WI38 (cell line): ENCODE measurements at regions not wholly inside any gene's neighbourhood (a gene's known extent, or its start where the extent isn't known, plus 50 kb on each side); places are given as distances from the start of the nearest gene placed in this dataset.

Experiments used
- H3K4me3 ChIP-seq: 2 replicates; pipeline ENCODE4 v1.5.1; 2011; ENCODE audit warnings: low read depth, mild to moderate bottlenecking, control low read depth, low read length
- TF ChIP-seq, protein P1 (sequence below): IDR thresholded peaks from 2 replicates; pipeline ENCODE4 v1.5.1; 2012; ENCODE audit warnings: low read depth, mild to moderate bottlenecking, control low read depth, low read length

DNA sequence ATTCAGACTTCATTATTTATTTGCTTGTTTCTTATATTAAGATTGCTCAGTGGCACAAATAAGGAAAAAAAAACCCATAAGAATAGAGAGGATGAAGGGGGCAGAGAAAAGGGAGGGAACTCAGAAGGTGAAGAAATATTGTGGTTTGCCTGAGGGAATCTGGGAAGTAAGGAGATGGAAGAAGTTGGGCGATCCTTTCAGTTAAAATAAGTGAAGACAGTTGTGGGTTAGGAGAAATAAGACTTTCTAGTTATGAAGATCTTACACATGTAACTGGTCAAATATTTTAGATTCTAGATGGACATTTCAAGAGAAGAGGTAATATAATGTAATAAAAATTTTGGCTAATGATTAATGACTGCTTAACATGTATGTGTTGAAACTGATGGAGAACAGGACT lies 138.7 kb upstream of the LIMCH1 start:
- H3K4me3 ChIP-seq, result no peak overlapping the region
- TF ChIP-seq, protein P1, sequence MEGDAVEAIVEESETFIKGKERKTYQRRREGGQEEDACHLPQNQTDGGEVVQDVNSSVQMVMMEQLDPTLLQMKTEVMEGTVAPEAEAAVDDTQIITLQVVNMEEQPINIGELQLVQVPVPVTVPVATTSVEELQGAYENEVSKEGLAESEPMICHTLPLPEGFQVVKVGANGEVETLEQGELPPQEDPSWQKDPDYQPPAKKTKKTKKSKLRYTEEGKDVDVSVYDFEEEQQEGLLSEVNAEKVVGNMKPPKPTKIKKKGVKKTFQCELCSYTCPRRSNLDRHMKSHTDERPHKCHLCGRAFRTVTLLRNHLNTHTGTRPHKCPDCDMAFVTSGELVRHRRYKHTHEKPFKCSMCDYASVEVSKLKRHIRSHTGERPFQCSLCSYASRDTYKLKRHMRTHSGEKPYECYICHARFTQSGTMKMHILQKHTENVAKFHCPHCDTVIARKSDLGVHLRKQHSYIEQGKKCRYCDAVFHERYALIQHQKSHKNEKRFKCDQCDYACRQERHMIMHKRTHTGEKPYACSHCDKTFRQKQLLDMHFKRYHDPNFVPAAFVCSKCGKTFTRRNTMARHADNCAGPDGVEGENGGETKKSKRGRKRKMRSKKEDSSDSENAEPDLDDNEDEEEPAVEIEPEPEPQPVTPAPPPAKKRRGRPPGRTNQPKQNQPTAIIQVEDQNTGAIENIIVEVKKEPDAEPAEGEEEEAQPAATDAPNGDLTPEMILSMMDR, result no peak

DNA sequence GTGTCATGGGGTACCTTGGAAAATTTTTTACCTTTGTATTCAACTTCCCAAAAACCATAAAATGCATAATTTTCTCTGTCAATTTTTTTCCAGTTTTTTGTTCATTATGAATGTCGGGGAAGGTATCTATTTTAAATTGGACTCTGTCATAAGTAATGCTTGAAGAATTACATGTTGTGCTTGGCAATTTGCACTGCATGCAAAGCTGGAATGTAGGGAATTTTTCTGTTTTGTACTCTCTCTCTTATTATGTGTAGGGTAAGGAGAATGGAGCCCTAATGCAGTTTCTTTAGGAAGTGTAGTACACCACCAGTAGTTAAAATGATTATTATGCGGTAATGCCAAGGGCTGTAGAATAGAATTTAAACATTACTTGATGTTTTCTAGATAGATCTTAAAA lies 137.7 kb upstream of the LIMCH1 start:
- TF ChIP-seq, protein P1, result no peak
- H3K4me3 ChIP-seq, result no peak overlapping the region

DNA sequence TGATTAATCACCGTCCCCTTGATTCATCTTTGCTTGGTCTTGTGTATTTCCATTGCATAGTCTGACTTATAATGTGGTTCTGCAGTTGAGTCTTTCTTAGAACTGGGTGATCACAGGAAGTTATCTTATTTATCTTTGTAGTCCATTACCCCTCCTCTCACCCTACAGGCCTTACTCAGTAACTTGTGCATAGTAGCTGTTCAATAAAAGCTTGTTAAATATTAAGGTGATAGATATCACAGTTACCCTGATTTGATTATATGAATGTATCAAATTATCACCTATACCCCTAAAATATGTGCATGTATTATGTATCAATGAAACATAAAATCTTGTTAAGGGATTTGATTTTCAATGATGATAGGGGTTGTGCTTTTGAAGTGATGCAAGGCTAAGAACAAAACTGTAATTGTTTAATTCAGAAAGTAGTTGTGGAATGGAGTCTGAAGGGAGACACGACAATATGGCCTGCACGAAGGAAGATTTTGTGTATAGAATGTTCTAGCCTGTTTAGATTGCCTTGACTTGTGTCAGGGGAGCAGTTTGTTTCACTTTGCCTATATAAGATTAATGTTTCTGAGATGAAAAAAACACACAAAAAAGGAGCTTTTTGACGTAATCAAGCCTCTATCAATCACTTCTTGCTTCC lies 132.4 kb upstream of the LIMCH1 start:
- TF ChIP-seq, protein P1, result no peak
- H3K4me3 ChIP-seq, result no peak overlapping the region

DNA sequence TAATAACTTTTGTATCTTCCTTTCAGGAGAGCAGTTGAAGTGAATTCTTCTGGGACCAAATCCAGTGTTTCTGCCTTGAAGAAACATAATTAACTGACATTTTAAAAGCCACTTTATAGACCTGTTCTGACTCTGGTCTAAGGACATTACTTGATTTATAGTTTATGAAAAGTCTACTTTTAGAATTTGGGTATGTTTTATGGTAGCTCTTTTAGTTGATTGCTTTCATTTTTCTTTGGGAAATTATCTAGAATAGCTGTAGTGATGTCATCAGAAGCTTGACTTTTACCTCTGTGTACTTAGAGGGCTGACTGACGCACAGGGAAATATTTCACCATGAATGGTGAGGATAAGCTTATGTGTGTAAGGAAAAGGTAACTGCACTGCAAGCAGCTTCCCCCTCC lies 131.8 kb upstream of the LIMCH1 start:
- TF ChIP-seq, protein P1, result no peak
- no peak overlapping the region for H3K4me3 ChIP-seq

GRCh38 chr4:41408150-41408549 lies 129.8 kb upstream of the LIMCH1 start:
- TF ChIP-seq, protein P1, result no peak
- no peak overlapping the region for H3K4me3 ChIP-seq

DNA sequence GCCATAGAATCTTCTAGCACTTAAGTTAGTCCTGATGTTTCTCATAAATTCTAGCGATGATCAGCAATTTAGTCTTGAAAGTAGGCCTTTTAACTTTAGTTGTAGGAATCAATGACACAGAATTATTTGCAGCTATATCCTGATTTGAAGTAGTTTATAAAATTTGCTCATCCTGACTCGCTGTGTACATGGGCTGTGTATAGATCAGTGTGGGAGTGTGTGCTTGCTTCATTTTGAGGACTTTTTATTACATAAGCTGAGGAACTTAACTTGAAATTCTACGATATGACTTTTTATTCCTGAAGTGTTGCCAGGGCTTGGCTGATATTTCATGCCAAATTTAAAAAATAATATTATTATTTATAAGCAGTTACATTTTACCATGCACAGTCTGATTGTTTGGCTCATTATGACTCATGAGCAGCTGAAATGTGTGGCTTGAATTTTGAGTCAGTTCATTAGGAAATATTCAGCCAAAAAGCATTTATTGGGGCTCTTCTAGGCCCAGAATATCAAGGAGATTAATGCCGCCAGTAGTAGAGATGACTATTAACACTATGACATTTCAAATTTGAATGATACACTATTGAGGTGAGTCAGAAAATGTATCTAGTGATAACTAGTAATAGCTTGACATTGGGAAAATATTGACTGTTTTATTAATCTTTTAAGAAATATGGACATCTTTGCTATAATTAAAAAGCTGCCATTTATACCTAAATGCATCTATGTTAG lies 128.9 kb upstream of the LIMCH1 start:
- H3K4me3 ChIP-seq, result no peak overlapping the region
- TF ChIP-seq, protein P1, result no peak

DNA sequence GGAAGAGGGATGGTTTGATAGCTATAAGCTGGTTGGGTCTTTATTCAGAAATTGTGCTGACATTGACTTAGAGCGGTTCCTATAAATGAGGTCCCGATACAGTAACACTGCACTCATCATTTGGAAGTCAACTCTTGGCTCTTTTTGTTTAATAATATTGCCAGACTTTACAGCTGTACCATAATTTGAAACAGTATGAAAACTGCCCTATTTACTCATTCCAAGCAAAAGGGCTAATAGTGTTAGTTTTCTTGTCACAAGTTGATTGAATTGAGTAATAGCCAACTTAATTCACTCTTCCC lies 128.4 kb upstream of the LIMCH1 start:
- no peak overlapping the region for H3K4me3 ChIP-seq
- TF ChIP-seq, protein P1, result no peak
